ENCODE measurements at regions not wholly inside any gene's neighbourhood (a gene's known extent, or its start where the extent isn't known, plus 50 kb on each side); places are given as distances from the start of the nearest gene placed in this dataset.

- H3K27me3 ChIP-seq (ENCODE audit: control insufficient read depth, extremely low read depth, insufficient read depth, low read length) = no peaks in the 10 kb centered on the region
- no peak overlapping the region for H3K9ac ChIP-seq (ENCODE audit: control insufficient read depth, extremely low read depth, insufficient read depth, low read length)
- DNase-seq (ENCODE audit: low read depth, low spot score) (no peak), FAIRE-seq (no peak)
- H3K9me1 ChIP-seq (ENCODE audit: control insufficient read depth, extremely low read depth, insufficient read depth, low read length) = no peaks in the 10 kb centered on the region
- TF ChIP-seq EZH2 (IDR thresholded peaks at IDR 0.05; ENCODE audit: low read length) = no peak
- no peak for TF ChIP-seq CTCF (optimal IDR thresholded peaks at IDR 0.05 in 1 of 3, IDR thresholded peaks at IDR 0.05 in 1 of 3, conservative IDR thresholded peaks at IDR 0.05 in 1 of 3; ENCODE audit: extremely low read depth in 1 of 3, insufficient read depth in 2 of 3, low read length in 3 of 3)
- H3K36me3 ChIP-seq (ENCODE audit: control insufficient read depth in 2 of 2, extremely low read depth in 1 of 2, insufficient read depth in 2 of 2, low read length in 2 of 2) = no peaks in the 10 kb centered on the region
- no peak overlapping the region for H3K4me3 ChIP-seq (ENCODE audit: control insufficient read depth in 2 of 3, extremely low read depth in 1 of 3, insufficient read depth in 2 of 3, low read depth in 1 of 3, low read length in 3 of 3)
- H3K9me3 ChIP-seq (ENCODE audit: control insufficient read depth, low read depth, low read length) = no peaks in the 10 kb centered on the region
- dilution Hi-C loops (cut with MboI; ENCODE audit: extremely low pct_ligation_motif_present, low sequenced_read_pairs) = no loop called here
- peaks cover 9% of the 10 kb centered on the region for H4K20me1 ChIP-seq (ENCODE audit: control insufficient read depth, extremely low read depth, insufficient read depth, low read length)
- no peak overlapping the region for H3K4me2 ChIP-seq (ENCODE audit: control insufficient read depth, extremely low read depth, insufficient read depth, low read depth, low read length)
- peaks cover 70% of the 10 kb centered on the region for H3K79me2 ChIP-seq (ENCODE audit: control insufficient read depth, insufficient read depth, low read length)
- no peak overlapping the region for H3K27ac ChIP-seq (ENCODE audit: control insufficient read depth, insufficient read depth, low read length)
- peaks cover 15% of the 10 kb centered on the region for H3K4me1 ChIP-seq (ENCODE audit: control insufficient read depth, extremely low read depth, insufficient read depth, low read length)
- H2AFZ ChIP-seq (ENCODE audit: control insufficient read depth, low read length) = no peak overlapping the region
Measured at GRCh38 chr3:159805411-159805772, 183.2 kb upstream of the IL12A start.

GRCh38 chr3:159806412-159806811 lies 182.2 kb upstream of the IL12A start:
- H4K20me1 ChIP-seq (ENCODE audit: control insufficient read depth, extremely low read depth, insufficient read depth, low read length) = peaks cover 9% of the 10 kb centered on the region
- H3K79me2 ChIP-seq (ENCODE audit: control insufficient read depth, insufficient read depth, low read length) = peaks cover 72% of the 10 kb centered on the region
- no peak overlapping the region for H3K4me2 ChIP-seq (ENCODE audit: control insufficient read depth, extremely low read depth, insufficient read depth, low read depth, low read length)
- no peak overlapping the region for H3K27ac ChIP-seq (ENCODE audit: control insufficient read depth, insufficient read depth, low read length)
- no peak for DNase-seq (ENCODE audit: low read depth, low spot score)
- no peak overlapping the region for H3K9ac ChIP-seq (ENCODE audit: control insufficient read depth, extremely low read depth, insufficient read depth, low read length)
- H2AFZ ChIP-seq (ENCODE audit: control insufficient read depth, low read length) = no peak overlapping the region
- FAIRE-seq = no peak
- no peaks in the 10 kb centered on the region for H3K27me3 ChIP-seq (ENCODE audit: control insufficient read depth, extremely low read depth, insufficient read depth, low read length)
- peaks cover 15% of the 10 kb centered on the region for H3K4me1 ChIP-seq (ENCODE audit: control insufficient read depth, extremely low read depth, insufficient read depth, low read length)
- H3K9me1 ChIP-seq (ENCODE audit: control insufficient read depth, extremely low read depth, insufficient read depth, low read length) = no peaks in the 10 kb centered on the region
- H3K9me3 ChIP-seq (ENCODE audit: control insufficient read depth, low read depth, low read length) = no peaks in the 10 kb centered on the region
- TF ChIP-seq EZH2 (IDR thresholded peaks at IDR 0.05; ENCODE audit: low read length) = no peak
- TF ChIP-seq CTCF (optimal IDR thresholded peaks at IDR 0.05 in 1 of 3, IDR thresholded peaks at IDR 0.05 in 1 of 3, conservative IDR thresholded peaks at IDR 0.05 in 1 of 3; ENCODE audit: extremely low read depth in 1 of 3, insufficient read depth in 2 of 3, low read length in 3 of 3) = no peak
- H3K36me3 ChIP-seq (ENCODE audit: control insufficient read depth in 2 of 2, extremely low read depth in 1 of 2, insufficient read depth in 2 of 2, low read length in 2 of 2) = no peaks in the 10 kb centered on the region
- dilution Hi-C loops (cut with MboI; ENCODE audit: extremely low pct_ligation_motif_present, low sequenced_read_pairs) = no loop called here
- no peak overlapping the region for H3K4me3 ChIP-seq (ENCODE audit: control insufficient read depth in 2 of 3, extremely low read depth in 1 of 3, insufficient read depth in 2 of 3, low read depth in 1 of 3, low read length in 3 of 3)
